ENCODE measurements at regions not wholly inside any gene's neighbourhood (a gene's known extent, or its start where the extent isn't known, plus 50 kb on each side); places are given as distances from the start of the nearest gene placed in this dataset.
A peak's percentile ranks its signal among the peaks of the same experiment; 100 is the strongest.

GRCh38 chr11:19353287-19353850 lies 112.6 kb upstream of the E2F8 start:
- DNase-seq: no peak

- DNase-seq: no peak
Observed at GRCh38 chr11:19352771-19353160, 112.0 kb upstream of the E2F8 start.

- no peak for DNase-seq
Observed at GRCh38 chr11:19352072-19352770, 111.5 kb upstream of the E2F8 start.

GRCh38 chr11:19351426-19351825 lies 110.7 kb upstream of the E2F8 start:
- no peak for DNase-seq

GRCh38 chr11:19350160-19350559 lies 109.4 kb upstream of the E2F8 start:
- no peak for DNase-seq

- DNase-seq: no peak
Observed at GRCh38 chr11:19349340-19350025, 108.7 kb upstream of the E2F8 start.

- DNase-seq: no peak
Observed at GRCh38 chr11:19347911-19348310, 107.2 kb upstream of the E2F8 start.

GRCh38 chr11:19345848-19346681 lies 105.3 kb upstream of the E2F8 start:
- DNase-seq: no peak

- DNase-seq: peak; percentile 6
Observed at GRCh38 chr11:19345519-19345847, 104.7 kb upstream of the E2F8 start.

- no peak for DNase-seq
Observed at GRCh38 chr11:19344661-19345518, 104.1 kb upstream of the E2F8 start.

GRCh38 chr11:19342036-19342435 lies 101.3 kb upstream of the E2F8 start:
- DNase-seq: no peak

- no peak for DNase-seq
Observed at GRCh38 chr11:19338375-19338774, 97.6 kb upstream of the E2F8 start.

- DNase-seq: no peak
Observed at GRCh38 chr11:19337779-19338178, 97.0 kb upstream of the E2F8 start.

- no peak for DNase-seq
Observed at GRCh38 chr11:19336331-19336730, 95.6 kb upstream of the E2F8 start.

GRCh38 chr11:19332476-19332875 lies 91.7 kb upstream of the E2F8 start:
- DNase-seq: no peak

GRCh38 chr11:19330416-19330815 lies 89.7 kb upstream of the E2F8 start:
- no peak for DNase-seq

- DNase-seq: no peak
Observed at GRCh38 chr11:19329970-19330369, 89.2 kb upstream of the E2F8 start.

- DNase-seq: no peak
Observed at GRCh38 chr11:19328586-19329311, 88.0 kb upstream of the E2F8 start.

- no peak for DNase-seq
Observed at GRCh38 chr11:19327280-19327679, 86.5 kb upstream of the E2F8 start.

- DNase-seq: no peak
Observed at GRCh38 chr11:19326499-19326898, 85.8 kb upstream of the E2F8 start.

- no peak for DNase-seq
Observed at GRCh38 chr11:19323502-19323901, 82.8 kb upstream of the E2F8 start.

GRCh38 chr11:19321351-19321750 lies 80.6 kb upstream of the E2F8 start:
- DNase-seq: no peak

Measured in hematopoietic multipotent progenitor cell treated with erythropoietin and hydrocortisone succinate and interleukin-3 and kit ligand, for 6 days (in vitro differentiated cells).